ENCODE measurements at regions not wholly inside any gene's neighbourhood (a gene's known extent, or its start where the extent isn't known, plus 50 kb on each side); places are given as distances from the start of the nearest gene placed in this dataset.

DNA sequence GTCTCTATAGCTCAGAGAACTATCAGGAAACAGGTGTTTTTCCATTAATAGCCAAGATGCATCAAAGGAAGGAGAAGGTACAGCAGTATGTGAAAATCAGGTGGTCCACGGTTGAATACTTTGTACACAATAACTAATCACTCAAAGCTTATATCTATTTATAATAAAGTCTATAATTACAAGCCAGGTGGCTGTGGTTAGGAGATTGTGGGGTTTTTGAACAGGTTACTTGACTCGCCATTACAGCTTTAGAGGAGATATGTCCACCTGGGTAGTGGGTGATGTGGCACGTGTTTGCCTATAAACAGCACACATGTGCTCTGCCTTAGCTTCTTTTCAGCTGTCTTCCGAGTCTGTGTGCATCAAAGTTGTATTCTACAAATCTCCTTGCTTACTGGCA, 892.2 kb upstream of the ZEB2 start:
- TF ChIP-seq, protein P1, sequence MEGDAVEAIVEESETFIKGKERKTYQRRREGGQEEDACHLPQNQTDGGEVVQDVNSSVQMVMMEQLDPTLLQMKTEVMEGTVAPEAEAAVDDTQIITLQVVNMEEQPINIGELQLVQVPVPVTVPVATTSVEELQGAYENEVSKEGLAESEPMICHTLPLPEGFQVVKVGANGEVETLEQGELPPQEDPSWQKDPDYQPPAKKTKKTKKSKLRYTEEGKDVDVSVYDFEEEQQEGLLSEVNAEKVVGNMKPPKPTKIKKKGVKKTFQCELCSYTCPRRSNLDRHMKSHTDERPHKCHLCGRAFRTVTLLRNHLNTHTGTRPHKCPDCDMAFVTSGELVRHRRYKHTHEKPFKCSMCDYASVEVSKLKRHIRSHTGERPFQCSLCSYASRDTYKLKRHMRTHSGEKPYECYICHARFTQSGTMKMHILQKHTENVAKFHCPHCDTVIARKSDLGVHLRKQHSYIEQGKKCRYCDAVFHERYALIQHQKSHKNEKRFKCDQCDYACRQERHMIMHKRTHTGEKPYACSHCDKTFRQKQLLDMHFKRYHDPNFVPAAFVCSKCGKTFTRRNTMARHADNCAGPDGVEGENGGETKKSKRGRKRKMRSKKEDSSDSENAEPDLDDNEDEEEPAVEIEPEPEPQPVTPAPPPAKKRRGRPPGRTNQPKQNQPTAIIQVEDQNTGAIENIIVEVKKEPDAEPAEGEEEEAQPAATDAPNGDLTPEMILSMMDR (conservative IDR thresholded peaks at IDR 0.05; ENCODE audit: low read depth, low read length): no peak
- no peak for TF ChIP-seq EZH2 (IDR thresholded peaks at IDR 0.05; ENCODE audit: low read length, unreplicated experiment)

Measured in PC-3 (cell line).